Neural cell (in vitro differentiated cells): ENCODE measurements at regions not wholly inside any gene's neighbourhood (a gene's known extent, or its start where the extent isn't known, plus 50 kb on each side); places are given as distances from the start of the nearest gene placed in this dataset.
"Not testable (repeated sequence)": the region's sequence is repeated elsewhere in the genome, so short reads cannot be mapped to it uniquely, and the experiment has no call there.

Experiments used
- H2AFZ ChIP-seq: fragments of 200-600, 300-800 bp; sonication (generic), shearing (Covaris generic); 2 replicates; pipeline ENCODE4 v1.6.0; 2014; ENCODE audit warnings: low read depth, mild to moderate bottlenecking, antibody characterized with exemption, low read length, moderate library complexity
- H3F3A ChIP-seq: fragments of 200-600 bp; shearing (Covaris generic); 2 replicates; pipeline ENCODE4 v1.6.1; 2016; ENCODE audit warnings: mild to moderate bottlenecking, moderate library complexity, mixed read lengths, antibody characterized with exemption, low read length; ENCODE audit not compliant: insufficient read depth, poor library complexity, severe bottlenecking
- H3K27ac ChIP-seq: fragments of 200-600, 300-800 bp; sonication (generic), shearing (Covaris generic); 2 replicates; pipeline ENCODE4 v1.5.1; 2014; ENCODE audit warnings: mild to moderate bottlenecking, low read length, moderate library complexity
- H3K27me3 ChIP-seq: fragments of 300-800, 200-600 bp; sonication (generic), shearing (Covaris generic); 2 replicates; pipeline ENCODE4 v1.6.0; 2014; ENCODE audit warnings: mild to moderate bottlenecking, low read depth, low read length, moderate library complexity; ENCODE audit not compliant: insufficient read depth
- H3K36me3 ChIP-seq: fragments of 300-800, 200-600 bp; sonication (generic), shearing (Covaris generic); 2 replicates; pipeline ENCODE4 v1.5.1; 2014; ENCODE audit warnings: mild to moderate bottlenecking, antibody characterized with exemption, low read length, moderate library complexity; ENCODE audit not compliant: insufficient read depth
- H3K4me2 ChIP-seq: fragments of 300-800, 200-600 bp; sonication (generic), shearing (Covaris generic); 2 replicates; pipeline ENCODE4 v1.6.0; 2014; ENCODE audit warnings: mild to moderate bottlenecking, low read length
- H3K4me3 ChIP-seq: fragments of 300-800, 200-600 bp; sonication (generic), shearing (Covaris generic); 2 replicates; pipeline ENCODE4 v1.5.1; 2014; ENCODE audit warnings: mild to moderate bottlenecking, low read length, moderate library complexity
- H3K79me2 ChIP-seq: fragments of 200-600 bp; shearing (Covaris generic); replicated peaks from 2 replicates; pipeline ENCODE4 v1.6.0; 2014; ENCODE audit warnings: mild to moderate bottlenecking, low read length, moderate library complexity; ENCODE audit not compliant: insufficient read depth
- H3K9ac ChIP-seq: fragments of 300-800, 200-600 bp; sonication (generic), shearing (Covaris generic); 2 replicates; pipeline ENCODE4 v1.6.1; 2016; ENCODE audit warnings: mild to moderate bottlenecking, low read length, mixed read lengths
- H3K9me2 ChIP-seq: fragments of 200-600 bp; shearing (Covaris generic); 2 replicates; pipeline ENCODE4 v1.6.1; 2016; ENCODE audit warnings: mild to moderate bottlenecking, low read length, mixed read lengths; ENCODE audit not compliant: insufficient read depth
- H3K9me3 ChIP-seq: fragments of 200-600, 300-800 bp; sonication (generic), shearing (Covaris generic); 2 replicates; pipeline ENCODE4 v1.6.1; 2016; ENCODE audit warnings: mild to moderate bottlenecking, mixed run types, low read length, moderate library complexity, mixed read lengths
- H4K20me1 ChIP-seq: fragments of 200-600 bp; shearing (Covaris generic); 2 replicates; pipeline ENCODE4 v1.6.1; 2016; ENCODE audit warnings: mild to moderate bottlenecking, mixed run types; ENCODE audit not compliant: insufficient read depth
- EP300 ChIP-seq: fragments of 450-650 bp; conservative IDR thresholded peaks from 2 replicates; pipeline ENCODE4 v1.6.1; 2014; ENCODE audit warnings: antibody characterized with exemption, mild to moderate bottlenecking, moderate library complexity; ENCODE audit not compliant: poor library complexity, severe bottlenecking
- EZH2 ChIP-seq: fragments of 200-600, 300-800 bp; shearing (Covaris generic), sonication (generic); IDR thresholded peaks from 2 replicates; pipeline ENCODE4 v1.6.1; 2014; ENCODE audit warnings: antibody characterized with exemption, low read length, borderline replicate concordance, mild to moderate bottlenecking; ENCODE audit not compliant: insufficient read depth, poor library complexity, severe bottlenecking
- POLR2AphosphoS5 ChIP-seq: IDR thresholded peaks from 2 replicates; pipeline ENCODE4 v1.6.1; 2012
- SMC3 ChIP-seq: fragments of 450-650 bp; conservative IDR thresholded peaks from 2 replicates; pipeline ENCODE4 v1.6.1; 2014; ENCODE audit warnings: antibody characterized with exemption, mild to moderate bottlenecking, moderate library complexity; ENCODE audit not compliant: poor library complexity

DNA sequence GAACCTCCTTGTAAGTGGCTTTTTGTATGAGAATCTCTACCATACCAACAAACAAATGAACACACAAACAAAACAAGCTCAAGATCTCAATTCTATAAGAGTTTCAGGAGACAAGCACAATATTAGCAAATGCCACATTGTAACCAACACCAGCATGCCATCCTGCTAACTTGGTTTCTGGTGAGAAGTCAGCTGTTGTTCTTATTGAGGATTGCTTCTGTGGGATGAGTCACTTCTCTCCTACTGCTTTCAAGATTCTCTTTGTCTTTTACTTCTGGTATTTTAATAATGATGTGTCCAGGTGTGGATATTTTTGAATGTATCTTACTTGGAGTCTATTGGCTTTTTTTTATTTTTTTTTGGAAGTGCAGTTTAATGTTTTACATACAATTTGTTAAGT is 131.7 kb downstream of the BCL2L11 start:
- Histone ChIP-seq H3K36me3 (no peaks in the 10 kb centered on the region), H3K9ac (no peak overlapping the region), H3F3A (no peaks in the 10 kb centered on the region), H3K9me2 (no peaks in the 10 kb centered on the region), H3K27me3 (no peaks in the 10 kb centered on the region), H3K4me3 (no peak overlapping the region), H3K9me3 (no peaks in the 10 kb centered on the region), H3K79me2 (no peaks in the 10 kb centered on the region), H4K20me1 (no peaks in the 10 kb centered on the region), H2AFZ (no peak overlapping the region), H3K4me2 (no peak overlapping the region), H3K27ac (no peak overlapping the region)
- no peak for TF ChIP-seq POLR2AphosphoS5
- TF ChIP-seq EP300: no peak
- TF ChIP-seq EZH2: no peak
- TF ChIP-seq SMC3: no peak

DNA sequence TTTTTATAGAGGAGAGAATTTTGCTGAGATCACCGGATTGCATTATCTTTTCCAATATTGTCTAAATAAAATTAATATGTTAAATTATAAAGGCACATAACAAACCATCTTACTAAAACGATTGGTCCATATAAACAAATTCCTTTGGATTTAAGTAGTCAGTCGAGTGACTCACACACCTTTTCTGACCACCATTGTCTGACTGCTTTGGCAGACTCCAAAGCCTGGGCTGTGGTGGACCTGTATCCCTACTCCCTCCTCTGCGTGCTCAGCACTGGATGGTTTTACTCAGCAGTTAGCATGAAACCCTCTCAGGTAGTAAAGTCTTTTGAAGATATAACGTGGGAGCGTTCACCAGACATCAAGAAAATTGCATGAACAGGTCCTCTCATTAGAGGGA is 134.2 kb downstream of the BCL2L11 start:
- H3K9ac ChIP-seq, H3K9me2 ChIP-seq, H3K79me2 ChIP-seq, H3K4me2 ChIP-seq, H4K20me1 ChIP-seq, H3K4me3 ChIP-seq, H3K36me3 ChIP-seq, H3K27me3 ChIP-seq, H3F3A ChIP-seq, H3K9me3 ChIP-seq, H3K27ac ChIP-seq, H2AFZ ChIP-seq: not testable (repeated sequence)

GRCh38 chr2:111256628-111257027 is 135.9 kb downstream of the BCL2L11 start:
- H4K20me1 ChIP-seq, H2AFZ ChIP-seq, H3K4me2 ChIP-seq, H3K36me3 ChIP-seq, H3K9ac ChIP-seq, H3K9me2 ChIP-seq, H3K79me2 ChIP-seq, H3K27me3 ChIP-seq, H3K9me3 ChIP-seq, H3F3A ChIP-seq, H3K27ac ChIP-seq, H3K4me3 ChIP-seq: not testable (repeated sequence)

GRCh38 chr2:111257607-111258006 is 136.9 kb downstream of the BCL2L11 start:
- not testable (repeated sequence) for H4K20me1 ChIP-seq, H3K9ac ChIP-seq, H3K9me3 ChIP-seq, H2AFZ ChIP-seq, H3K4me2 ChIP-seq, H3K27me3 ChIP-seq, H3K9me2 ChIP-seq, H3K36me3 ChIP-seq, H3K4me3 ChIP-seq, H3K27ac ChIP-seq, H3F3A ChIP-seq, H3K79me2 ChIP-seq

GRCh38 chr2:111258318-111258717 is 137.6 kb downstream of the BCL2L11 start:
- not testable (repeated sequence) for H2AFZ ChIP-seq

DNA sequence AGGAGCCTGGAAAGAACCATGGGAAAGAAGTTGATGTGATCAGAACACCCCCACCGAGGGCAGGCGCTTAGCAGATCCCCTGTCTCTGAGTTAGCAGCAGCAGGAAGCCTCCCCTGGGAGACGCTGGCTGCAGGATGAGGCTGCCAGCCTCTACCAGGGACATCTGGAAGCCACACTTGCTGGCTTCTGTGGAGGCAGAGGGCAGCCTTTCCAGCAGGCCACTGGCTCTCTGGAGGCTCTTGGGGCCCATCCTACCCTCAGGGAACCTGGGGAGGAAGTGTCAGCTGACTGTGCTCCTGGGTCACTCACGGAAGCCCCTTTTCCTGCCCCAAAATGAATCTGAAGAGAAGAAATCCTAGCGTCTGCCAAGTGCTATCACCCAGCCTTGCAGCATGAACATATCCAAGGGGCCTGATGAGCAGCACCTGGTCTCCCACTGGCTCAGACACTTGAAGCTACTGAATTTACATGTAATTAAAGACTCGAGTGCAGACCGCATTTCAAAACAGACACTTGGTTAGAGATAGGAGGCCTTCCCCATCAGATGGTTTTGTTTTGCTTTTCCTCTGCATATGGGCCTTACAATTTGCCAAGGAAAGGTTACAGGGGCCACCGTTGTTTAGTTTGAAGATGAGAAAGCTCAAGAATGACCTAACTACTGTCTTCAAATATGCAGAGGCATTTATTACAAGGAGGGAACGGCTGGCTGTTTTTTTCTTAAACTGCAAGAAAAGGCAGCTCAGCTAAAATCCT is 142.1 kb downstream of the BCL2L11 start:
- H3K79me2 ChIP-seq, H3K4me3 ChIP-seq, H3K27me3 ChIP-seq, H3K9me2 ChIP-seq, H3K36me3 ChIP-seq, H3K9ac ChIP-seq, H3K4me2 ChIP-seq, H2AFZ ChIP-seq, H3F3A ChIP-seq, H3K27ac ChIP-seq, H4K20me1 ChIP-seq, H3K9me3 ChIP-seq: not testable (repeated sequence)

More at GRCh38 chr2:111258318-111258717, 137.6 kb downstream of the BCL2L11 start:
- not testable (repeated sequence) for H3K27me3 ChIP-seq, H3K9me2 ChIP-seq, H3K36me3 ChIP-seq, H3K9ac ChIP-seq, H3K9me3 ChIP-seq, H3K4me2 ChIP-seq, H4K20me1 ChIP-seq, H3K4me3 ChIP-seq, H3F3A ChIP-seq, H3K27ac ChIP-seq, H3K79me2 ChIP-seq

DNA sequence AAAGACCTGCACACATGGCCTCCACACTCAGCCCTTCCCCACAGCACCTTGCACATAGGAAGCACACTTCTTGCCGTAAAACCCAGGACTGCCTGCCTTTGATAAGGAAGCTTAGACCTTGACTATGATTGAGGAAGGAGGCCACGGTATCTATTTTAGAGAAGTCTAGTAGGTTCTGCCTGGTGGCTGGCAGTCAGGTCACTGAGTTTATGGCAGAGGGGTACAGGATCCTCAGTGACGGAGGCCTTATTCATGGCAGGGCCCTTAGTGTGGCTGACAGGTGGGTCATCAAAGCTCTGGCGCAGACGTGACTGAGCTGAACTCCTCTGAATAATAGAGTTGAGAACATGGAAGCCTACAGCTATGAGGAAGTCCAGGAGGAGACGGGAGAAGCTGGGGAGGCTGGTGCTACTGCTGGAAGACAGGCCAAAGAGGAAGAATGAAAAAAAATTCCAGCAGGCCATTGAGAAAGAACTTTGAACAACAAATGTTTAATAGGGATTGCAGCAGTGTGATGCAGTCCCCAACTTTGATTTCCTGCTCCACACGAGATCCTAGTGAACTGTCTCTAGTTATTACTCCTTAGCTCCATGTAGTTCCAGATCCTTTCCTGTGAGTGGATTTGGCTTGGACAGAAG is 142.8 kb downstream of the BCL2L11 start:
- not testable (repeated sequence) for H3K27ac ChIP-seq, H3K4me2 ChIP-seq, H3K9me3 ChIP-seq, H3K27me3 ChIP-seq, H3K9ac ChIP-seq, H3K9me2 ChIP-seq, H3F3A ChIP-seq, H2AFZ ChIP-seq, H4K20me1 ChIP-seq, H3K36me3 ChIP-seq, H3K4me3 ChIP-seq, H3K79me2 ChIP-seq
